DND-41 (cell line): ENCODE measurements at regions not wholly inside any gene's neighbourhood (a gene's known extent, or its start where the extent isn't known, plus 50 kb on each side); places are given as distances from the start of the nearest gene placed in this dataset.

Experiments
- EZH2 ChIP-seq: IDR thresholded peaks from 3 replicates; pipeline ENCODE4 v1.6.1; 2012; ENCODE audit warnings: borderline replicate concordance, low read depth, mild to moderate bottlenecking, moderate library complexity, low read length, inconsistent platforms; ENCODE audit not compliant: severe bottlenecking
- TF ChIP-seq, protein P1 (sequence below): IDR thresholded peaks from 2 replicates; pipeline ENCODE4 v1.5.1; 2012; ENCODE audit warnings: borderline replicate concordance, low read length, moderate library complexity, mild to moderate bottlenecking; ENCODE audit not compliant: poor library complexity, severe bottlenecking; ENCODE audit errors: extremely low read depth

DNA sequence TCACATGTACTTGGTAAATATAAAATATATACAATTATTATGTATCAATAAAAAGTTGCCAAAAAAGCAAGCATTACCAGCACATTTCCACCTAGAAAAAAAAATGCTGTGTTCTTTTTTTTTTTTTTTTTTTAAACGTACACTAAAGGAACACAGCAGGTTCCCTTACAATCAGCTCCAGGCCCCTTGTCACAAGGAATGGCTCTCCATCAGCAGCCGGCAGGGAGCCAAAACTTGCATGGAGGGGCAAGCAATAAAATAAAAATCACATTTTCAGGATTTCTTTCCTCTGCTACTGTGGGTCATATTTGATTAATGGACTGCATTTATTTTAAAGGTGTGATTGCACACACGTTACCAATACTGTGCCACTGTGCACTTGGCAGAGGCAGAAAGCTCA lies 460.3 kb downstream of the GPAT3 start:
- TF ChIP-seq, protein P1, sequence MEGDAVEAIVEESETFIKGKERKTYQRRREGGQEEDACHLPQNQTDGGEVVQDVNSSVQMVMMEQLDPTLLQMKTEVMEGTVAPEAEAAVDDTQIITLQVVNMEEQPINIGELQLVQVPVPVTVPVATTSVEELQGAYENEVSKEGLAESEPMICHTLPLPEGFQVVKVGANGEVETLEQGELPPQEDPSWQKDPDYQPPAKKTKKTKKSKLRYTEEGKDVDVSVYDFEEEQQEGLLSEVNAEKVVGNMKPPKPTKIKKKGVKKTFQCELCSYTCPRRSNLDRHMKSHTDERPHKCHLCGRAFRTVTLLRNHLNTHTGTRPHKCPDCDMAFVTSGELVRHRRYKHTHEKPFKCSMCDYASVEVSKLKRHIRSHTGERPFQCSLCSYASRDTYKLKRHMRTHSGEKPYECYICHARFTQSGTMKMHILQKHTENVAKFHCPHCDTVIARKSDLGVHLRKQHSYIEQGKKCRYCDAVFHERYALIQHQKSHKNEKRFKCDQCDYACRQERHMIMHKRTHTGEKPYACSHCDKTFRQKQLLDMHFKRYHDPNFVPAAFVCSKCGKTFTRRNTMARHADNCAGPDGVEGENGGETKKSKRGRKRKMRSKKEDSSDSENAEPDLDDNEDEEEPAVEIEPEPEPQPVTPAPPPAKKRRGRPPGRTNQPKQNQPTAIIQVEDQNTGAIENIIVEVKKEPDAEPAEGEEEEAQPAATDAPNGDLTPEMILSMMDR: no peak
- no peak for TF ChIP-seq EZH2
